Globus pallidus (tissue), 1 donor: ENCODE measurements at regions not wholly inside any gene's neighbourhood (a gene's known extent, or its start where the extent isn't known, plus 50 kb on each side); places are given as distances from the start of the nearest gene placed in this dataset.
"Not testable (repeated sequence)": the region's sequence is repeated elsewhere in the genome, so short reads cannot be mapped to it uniquely, and the experiment has no call there.

ENCODE experiments used
- DNase-seq: peaks from one replicate; pipeline ENCODE4 v3.0.0-alpha.2; 2015; ENCODE audit warnings: low spot score

DNA sequence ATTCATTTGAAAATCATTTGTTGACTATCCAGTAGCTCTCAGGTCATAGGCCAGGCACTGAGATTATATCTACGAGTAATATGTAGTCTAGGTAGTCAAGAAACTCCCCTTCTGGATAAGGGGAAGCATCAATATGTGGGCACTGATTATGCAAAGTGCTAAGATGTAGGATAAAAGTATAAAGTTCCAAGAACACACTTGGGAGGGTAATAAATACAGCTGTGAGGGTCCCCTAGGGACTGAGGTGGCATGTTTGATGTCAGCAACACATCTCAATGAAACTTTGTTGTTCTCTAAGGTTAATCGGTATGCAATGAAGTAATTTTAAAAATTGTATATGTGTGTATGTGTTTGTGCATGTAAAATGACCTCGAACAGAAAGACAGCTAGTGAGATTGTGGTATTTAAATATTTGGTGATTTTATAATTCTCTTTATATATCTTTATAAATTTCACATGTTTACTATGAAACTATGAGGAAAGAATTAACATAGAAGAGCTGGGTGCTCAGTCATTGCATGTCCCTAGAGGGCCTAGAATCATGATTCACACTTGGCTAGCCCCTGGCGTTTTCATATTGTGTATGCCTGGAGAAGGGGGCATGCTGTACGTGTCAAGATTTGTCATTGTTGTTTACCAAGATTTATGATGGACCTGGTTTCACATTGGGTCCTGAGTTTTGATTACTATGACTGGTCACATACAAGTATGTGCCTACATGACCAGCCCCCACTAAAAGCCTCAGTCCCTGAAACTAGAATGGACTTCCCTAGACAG, 140.1 kb upstream of the DUSP10 start:
- DNase-seq: no peak

- no peak for DNase-seq
These were observed 138.3 kb upstream of the DUSP10 start for GRCh38 chr1:221880182-221880581.

GRCh38 chr1:221878134-221878533, 136.2 kb upstream of the DUSP10 start:
- DNase-seq: no peak

DNA sequence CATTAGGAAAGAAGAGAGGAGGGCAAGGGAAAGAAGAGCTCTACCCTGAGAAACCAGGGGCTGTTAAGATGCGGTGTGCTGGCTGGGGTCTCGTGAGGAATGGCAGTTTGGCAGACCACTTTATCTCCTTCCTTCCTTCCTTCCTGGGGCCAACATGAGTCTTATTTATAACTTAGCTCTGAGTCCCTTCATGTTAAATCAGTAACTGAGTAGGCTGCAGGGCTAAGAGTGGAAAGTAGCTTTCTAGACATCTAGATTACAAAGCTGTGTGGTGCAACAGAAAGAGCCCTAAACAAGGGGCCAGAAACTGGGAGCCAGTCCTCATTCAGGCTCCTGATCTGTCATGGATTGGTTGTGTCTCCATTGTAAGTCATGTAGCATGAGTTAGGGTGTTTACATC, 135.4 kb upstream of the DUSP10 start:
- no peak for DNase-seq

DNA sequence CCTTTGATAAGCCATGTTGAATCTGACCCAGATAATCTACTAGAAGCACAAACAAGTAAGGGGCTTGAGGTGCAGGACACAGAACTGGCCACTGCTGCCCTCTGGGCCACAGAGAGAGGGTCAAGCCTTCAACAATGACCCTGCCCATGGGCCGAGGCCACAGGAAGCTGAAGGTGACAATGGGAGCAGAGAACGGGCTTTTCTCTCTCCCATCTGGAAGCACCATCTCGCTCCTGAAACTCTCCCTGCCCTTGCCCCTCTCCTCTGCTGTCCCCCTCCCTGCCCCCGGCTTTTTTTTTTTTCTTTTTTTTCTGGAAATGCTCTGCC, 133.1 kb upstream of the DUSP10 start:
- DNase-seq: no peak

GRCh38 chr1:221874285-221875003, 132.6 kb upstream of the DUSP10 start:
- no peak for DNase-seq

DNA sequence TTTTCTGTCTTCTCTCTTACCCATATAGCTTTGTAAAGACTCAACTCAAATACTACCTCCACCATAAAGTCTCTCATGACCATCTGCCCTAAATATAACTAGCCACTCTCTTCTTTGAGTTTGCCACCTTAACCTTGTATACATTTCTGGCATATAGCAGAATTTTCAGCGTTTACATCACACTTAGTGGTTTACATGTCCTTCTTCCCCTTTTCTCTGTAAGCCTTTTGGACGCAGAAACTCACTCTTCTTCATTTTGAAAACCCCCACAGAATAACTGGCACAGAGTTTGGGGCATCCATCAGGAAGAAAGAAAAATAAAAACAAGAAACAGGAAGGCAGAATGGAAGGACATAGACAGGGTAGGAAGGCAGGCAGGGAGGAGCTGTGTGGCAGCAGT, 131.8 kb upstream of the DUSP10 start:
- DNase-seq: no peak

- DNase-seq: no peak
These were observed 129.2 kb upstream of the DUSP10 start for GRCh38 chr1:221871056-221871455.

DNA sequence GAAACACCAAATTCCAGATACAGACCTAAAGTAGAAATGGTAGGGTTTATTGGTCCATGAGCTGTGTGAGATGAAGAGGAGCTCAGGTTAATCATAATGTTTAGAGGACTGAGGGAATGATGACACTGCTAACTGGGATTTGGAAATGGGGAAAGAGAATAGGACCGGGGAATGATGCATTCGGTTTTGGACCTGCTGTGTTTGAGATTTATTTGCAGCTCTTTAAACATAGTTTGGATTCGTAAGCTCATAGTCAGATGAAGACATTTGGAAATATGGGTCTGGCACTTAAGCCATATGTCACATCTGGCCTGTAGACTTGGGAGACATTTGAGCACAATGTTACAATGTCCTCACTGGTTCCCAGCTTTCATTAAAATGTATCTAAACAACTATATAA, 127.9 kb upstream of the DUSP10 start:
- DNase-seq: no peak

GRCh38 chr1:221868593-221869303, 126.9 kb upstream of the DUSP10 start:
- no peak for DNase-seq

DNA sequence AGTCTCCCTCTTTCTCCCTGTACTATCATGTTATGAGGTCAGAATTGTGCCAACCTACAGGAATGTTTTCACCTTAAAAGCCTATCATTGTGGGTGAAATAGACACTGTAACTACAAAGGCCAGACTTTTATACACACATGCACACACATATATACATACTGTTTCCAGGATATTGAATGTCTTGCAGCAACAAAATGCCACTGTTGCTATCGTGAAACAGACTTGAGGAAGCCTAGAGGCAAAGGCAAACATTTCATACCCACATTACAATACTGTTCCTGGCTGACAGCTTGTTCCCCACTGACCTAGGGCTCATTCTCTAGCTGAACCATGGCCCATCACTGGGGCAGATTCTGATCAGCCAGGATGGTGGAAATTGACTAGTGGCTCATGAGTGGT, 125.1 kb upstream of the DUSP10 start:
- no peak for DNase-seq

- no peak for DNase-seq
These were observed 123.9 kb upstream of the DUSP10 start for GRCh38 chr1:221865808-221866207.

DNA sequence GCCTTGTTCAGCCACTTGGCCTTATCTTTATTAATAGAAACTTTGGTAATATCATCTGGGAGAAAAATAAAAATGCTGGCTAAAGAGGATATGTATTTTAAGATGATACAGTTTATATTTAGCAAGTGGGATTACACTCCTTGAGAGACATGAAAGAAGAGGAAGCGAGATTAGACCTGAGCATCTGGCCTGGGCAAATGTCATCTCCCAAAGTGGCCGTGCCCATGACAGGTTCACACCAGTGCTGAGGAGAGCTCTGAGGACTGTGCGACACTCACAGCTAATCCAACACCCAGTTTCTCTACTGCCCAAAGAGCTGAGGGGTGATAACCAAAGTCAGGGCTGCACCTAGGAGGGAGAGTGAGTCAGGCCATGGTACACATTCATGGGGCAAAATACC, 121.7 kb upstream of the DUSP10 start:
- no peak for DNase-seq

GRCh38 chr1:221862971-221863370, 121.1 kb upstream of the DUSP10 start:
- no peak for DNase-seq

DNA sequence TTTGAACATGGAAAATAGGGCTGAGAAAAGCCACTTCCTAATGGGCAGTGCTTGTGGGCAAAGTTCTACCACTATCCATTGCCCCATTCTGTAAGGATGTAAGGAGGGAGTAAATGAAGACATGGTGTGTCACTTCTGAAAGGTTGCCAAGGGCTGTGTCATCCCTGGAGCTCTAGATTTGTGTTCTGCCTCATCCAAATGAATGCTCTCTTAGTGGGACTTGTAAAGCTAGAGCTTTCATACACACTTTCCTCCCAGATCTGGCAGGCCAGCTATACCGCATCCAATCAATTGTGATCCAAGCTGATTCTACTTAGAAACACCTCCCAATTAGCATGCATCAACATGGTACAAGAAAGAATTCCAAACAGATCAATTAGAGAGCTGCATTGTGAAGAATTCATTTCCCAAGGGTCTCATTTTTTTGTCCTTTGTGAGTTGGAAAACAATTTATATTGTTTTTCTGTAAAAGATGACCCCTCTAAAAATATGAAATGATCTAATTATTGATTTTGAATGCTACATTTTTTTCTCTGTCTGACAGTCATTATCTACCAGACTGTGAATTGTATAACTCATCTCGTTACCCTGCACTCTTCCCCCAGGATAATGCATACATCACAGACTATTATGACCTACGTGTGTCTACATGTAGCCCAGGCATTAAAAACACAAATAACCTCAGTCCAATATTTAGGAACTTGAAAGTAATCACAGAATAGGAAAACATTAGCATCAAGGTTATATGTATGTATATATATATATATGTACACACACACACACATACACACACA, 117.1 kb upstream of the DUSP10 start:
- no peak for DNase-seq

DNA sequence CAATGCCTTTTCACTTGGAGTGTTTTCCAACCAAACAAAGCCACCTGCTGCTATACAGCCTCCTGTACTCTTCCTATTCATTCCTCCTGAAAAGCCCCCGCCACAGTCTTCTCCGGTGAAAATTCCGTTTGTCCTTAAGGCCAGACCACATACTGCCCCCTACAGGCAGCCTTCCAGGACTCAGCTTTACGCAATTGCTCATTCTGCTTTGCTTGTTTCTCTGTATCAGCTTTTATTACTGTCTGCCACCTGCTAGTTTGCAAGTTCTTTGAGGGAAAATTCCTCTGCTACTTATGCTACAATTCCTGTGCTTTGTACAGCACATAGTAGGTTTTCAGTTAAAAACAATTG, 115.2 kb upstream of the DUSP10 start:
- not testable (repeated sequence) for DNase-seq

- no peak for DNase-seq
These were observed 114.6 kb upstream of the DUSP10 start for GRCh38 chr1:221856228-221857093.

DNA sequence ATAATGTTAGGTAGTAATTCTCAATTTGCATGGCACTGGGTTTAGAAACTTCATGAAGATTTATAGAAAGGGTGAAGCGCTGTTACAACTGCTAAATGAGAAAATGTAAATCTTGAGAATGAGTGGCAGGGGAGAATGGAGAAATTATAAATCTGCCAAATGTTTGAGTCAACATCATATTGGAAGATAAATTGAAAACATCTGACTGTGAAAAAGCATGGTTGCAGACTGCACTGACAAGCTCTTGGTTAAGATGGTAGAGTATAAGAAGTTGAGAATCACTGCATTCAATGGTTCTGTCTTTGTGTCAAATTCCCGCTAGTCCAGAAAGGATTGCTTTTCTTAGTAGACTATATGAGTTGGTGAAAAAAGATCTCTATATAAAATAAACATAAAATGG, 113.3 kb upstream of the DUSP10 start:
- no peak for DNase-seq

DNA sequence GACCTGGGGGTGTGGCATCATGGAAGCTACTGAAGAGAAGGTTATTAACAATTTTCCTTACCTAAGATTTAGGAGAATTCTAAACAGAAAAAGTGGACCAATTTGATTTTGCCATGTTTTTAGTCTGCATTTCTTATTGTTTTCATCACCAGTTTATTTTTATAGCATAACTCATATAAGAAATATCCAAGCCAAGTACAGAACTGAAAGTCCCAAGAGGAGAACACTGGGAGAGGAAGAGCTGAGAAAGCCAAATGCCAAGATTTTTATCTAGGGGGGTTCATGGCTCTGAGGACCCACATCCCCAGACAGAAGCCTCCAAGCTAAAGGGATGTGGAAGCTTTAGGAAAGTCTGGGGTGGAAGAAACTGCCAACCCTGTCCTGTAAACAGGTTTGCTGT, 109.4 kb upstream of the DUSP10 start:
- DNase-seq: no peak

DNA sequence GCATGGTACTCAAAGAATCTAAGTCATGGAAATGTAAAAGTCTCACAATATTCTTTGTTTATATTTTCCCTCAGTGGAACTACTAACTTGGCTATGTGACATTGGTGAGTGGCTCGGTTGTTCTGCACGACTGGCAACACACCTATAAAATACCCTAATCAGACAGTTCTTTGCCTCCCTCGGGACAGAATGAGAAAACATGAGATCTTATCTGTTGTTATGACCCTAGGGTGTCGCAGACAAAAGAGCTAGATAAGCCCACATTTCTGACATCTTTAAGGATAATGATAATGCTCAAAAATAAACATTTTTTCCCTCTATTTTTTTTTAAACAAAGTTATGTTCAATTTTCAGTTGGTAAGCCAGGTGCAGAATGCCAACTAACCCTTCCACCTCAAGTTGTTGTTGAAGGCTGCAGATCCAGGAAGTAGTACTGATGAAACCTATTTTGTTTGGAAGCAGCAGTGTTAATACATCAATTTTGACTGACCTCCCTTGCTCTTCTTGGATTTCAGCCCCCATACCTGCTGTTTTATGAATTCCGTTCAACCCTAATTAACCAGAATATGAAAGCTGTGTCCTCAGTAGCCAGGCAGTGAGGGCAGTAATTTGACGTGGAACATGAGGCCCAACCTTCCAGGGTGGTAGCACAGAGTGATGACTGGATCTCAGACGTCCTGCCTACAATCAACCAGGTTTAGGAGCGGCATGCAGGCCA, 108.7 kb upstream of the DUSP10 start:
- no peak for DNase-seq

DNA sequence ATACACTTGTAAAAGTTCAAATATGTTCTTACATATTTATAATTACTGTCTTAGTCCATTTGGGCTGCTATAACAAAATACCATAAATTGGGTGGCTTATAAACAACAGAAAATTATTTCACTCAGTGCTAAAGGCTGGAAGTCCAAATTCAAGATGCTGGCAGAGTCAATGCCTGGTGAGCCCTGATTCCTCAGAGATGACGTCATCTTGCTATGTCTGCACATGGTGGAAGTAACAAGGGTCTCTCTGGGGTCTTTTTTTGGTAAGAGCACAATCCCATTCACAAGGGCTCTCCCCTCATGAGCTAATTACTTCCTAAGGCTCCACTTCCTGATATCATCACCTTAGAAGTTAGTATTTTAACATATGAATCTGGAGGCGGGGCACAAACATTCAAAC, 108.0 kb upstream of the DUSP10 start:
- DNase-seq: no peak
